GM12878 (cell line): ENCODE measurements at regions not wholly inside any gene's neighbourhood (a gene's known extent, or its start where the extent isn't known, plus 50 kb on each side); places are given as distances from the start of the nearest gene placed in this dataset.

Source experiments
- ATAC-seq: fragments of 200-7000 bp; cut with Tn5 transposase; 3 replicates; pipeline ENCODE4 v1.9.1; 2020; ENCODE audit warnings: mild to moderate bottlenecking, moderate library complexity
- BruUV-seq: library from RNA; stranded (reverse); fragments of 400-500 nt; replicated peaks from 2 replicates; lab custom pipeline; 2021; lab: Mats Ljungman, UMichigan
- CTCF ChIA-PET: fragments of 300-600 bp; sonication (Branson Sonifier 250); formaldehyde crosslinking; extraction: SDS; loops from one replicate; lab custom pipeline; 2021; ENCODE audit warnings: inconsistent platforms; lab: Yijun Ruan, JAX
- POLR2A ChIA-PET: fragments of 350-600 bp; formaldehyde crosslinking; extraction: SDS; loops from one replicate; lab custom pipeline; 2021; ENCODE audit warnings: inconsistent platforms; lab: Charles Lee
- RAD21 ChIA-PET: fragments of 300-600 bp; sonication (Branson Sonifier 250); formaldehyde crosslinking; loops from one replicate; lab custom pipeline; 2023; ENCODE audit warnings: antibody characterized with exemption; ENCODE audit not compliant: unreplicated experiment; lab: Charles Lee
- SMC1A ChIA-PET: fragments of 300-600 bp; sonication (Branson Sonifier 250); formaldehyde crosslinking; loops from one replicate; lab custom pipeline; 2023; ENCODE audit not compliant: unreplicated experiment, uncharacterized antibody; lab: Charles Lee
- DNase-seq: peaks from one replicate; pipeline ENCODE4 v3.0.0-alpha.2; 2011; ENCODE audit warnings: low read depth, low spot score
- FAIRE-seq: peaks from 3 replicates; lab custom pipeline; 2011; peaks lifted over from hg19 to GRCh38; lab: Jason Lieb, UNC
- H2AFZ ChIP-seq: 2 replicates; pipeline ENCODE4 v1.6.0; 2011; ENCODE audit warnings: low read depth, low read length, control low read depth; ENCODE audit not compliant: control insufficient read depth
- H3K27ac ChIP-seq: 2 replicates; pipeline ENCODE4 v1.5.1; 2011; ENCODE audit warnings: control low read depth; ENCODE audit not compliant: control insufficient read depth, insufficient read depth
- H3K27me3 ChIP-seq, 2 experiments: replicated peaks in 1 of 2; 2 replicates each; pipeline versions ENCODE4 v1.6.0 to v1.6.1; 2011; ENCODE audit warnings: low read length in 1 of 2; ENCODE audit not compliant: control insufficient read depth in 2 of 2, insufficient read depth in 2 of 2
- H3K36me3 ChIP-seq, 2 experiments: 2 replicates each; pipeline ENCODE4 v1.5.1; 2011; ENCODE audit warnings: low read length in 1 of 2; ENCODE audit not compliant: control insufficient read depth in 2 of 2, insufficient read depth in 2 of 2
- H3K4me1 ChIP-seq: 2 replicates; pipeline ENCODE4 v1.6.1; 2011; ENCODE audit warnings: mild to moderate bottlenecking, low read length, moderate library complexity, mixed read lengths; ENCODE audit not compliant: control insufficient read depth, insufficient read depth
- H3K4me2 ChIP-seq: 2 replicates; pipeline ENCODE4 v1.6.0; 2011; ENCODE audit warnings: control low read depth; ENCODE audit not compliant: control insufficient read depth, insufficient read depth
- H3K4me3 ChIP-seq: fragments of 200-600 bp; sonication (generic); 2 replicates; pipeline ENCODE4 v1.5.1; 2016
- H3K79me2 ChIP-seq: 2 replicates; pipeline ENCODE4 v1.6.0; 2011; ENCODE audit warnings: low read length; ENCODE audit not compliant: control insufficient read depth, insufficient read depth
- H3K9ac ChIP-seq: 2 replicates; pipeline ENCODE4 v1.8.0; 2011; ENCODE audit warnings: low read length, control low read depth, mixed read lengths; ENCODE audit not compliant: control insufficient read depth, insufficient read depth
- H3K9me3 ChIP-seq: replicated peaks from 3 replicates; pipeline ENCODE4 v1.5.1; 2011; ENCODE audit warnings: mild to moderate bottlenecking, low read length; ENCODE audit not compliant: control insufficient read depth, insufficient read depth
- H4K20me1 ChIP-seq: 2 replicates; pipeline ENCODE4 v1.6.0; 2011; ENCODE audit not compliant: control insufficient read depth, insufficient read depth
- IRF4 ChIP-seq: IDR thresholded peaks from 2 replicates; pipeline ENCODE4 v1.6.1; 2011; ENCODE audit warnings: low read depth, low read length
- KAT2A ChIP-seq: conservative IDR thresholded peaks from 2 replicates; pipeline ENCODE4 v1.6.1; 2011; ENCODE audit warnings: low read depth, low read length; ENCODE audit not compliant: control insufficient read depth
- MTA2 ChIP-seq: fragments of 450-650 bp; IDR thresholded peaks from 2 replicates; pipeline ENCODE4 v1.6.1; 2016; ENCODE audit warnings: low read depth, mild to moderate bottlenecking, moderate library complexity
- MYC ChIP-seq: IDR thresholded peaks from 2 replicates; pipeline ENCODE4 v1.6.1; 2011; ENCODE audit warnings: mild to moderate bottlenecking, low read length, moderate library complexity, inconsistent platforms; ENCODE audit not compliant: insufficient read depth, insufficient replicate concordance, insufficient read length, severe bottlenecking
- SMAD1 ChIP-seq: fragments of 450-650 bp; IDR thresholded peaks from 2 replicates; pipeline ENCODE4 v1.6.1; 2018; ENCODE audit warnings: mild to moderate bottlenecking, low read depth; ENCODE audit not compliant: partially characterized antibody
- ZBTB33 ChIP-seq: fragments of 450-650 bp; IDR thresholded peaks from 2 replicates; pipeline ENCODE4 v1.6.1; 2017; ENCODE audit warnings: mild to moderate bottlenecking
- WGBS: methylation state at CpG from one replicate; pipeline ENCODE4 v1.1.6; 2016; ENCODE audit warnings: low lambda C conversion rate; ENCODE audit not compliant: insufficient replicate concordance, insufficient coverage; ENCODE audit errors: missing lambda C conversion rate; 5-methylcytosine and 5-hydroxymethylcytosine counted together
- in situ Hi-C: fragments of 300-500 bp; cut with MboI; formaldehyde crosslinking; loops from 9 replicates; pipeline ENCODE4 v1.14.3; 2018; ENCODE audit warnings: mixed read lengths
- intact Hi-C: fragments of 100-400 bp; cut with micrococcal nuclease; formaldehyde crosslinking; loops from one replicate; pipeline ENCODE4 v1.14.2; 2022; ENCODE audit not compliant: unreplicated experiment

GRCh38 chrX:63561425-63561824 lies 210.3 kb upstream of the SPIN4 start:
- no peak for TF ChIP-seq ZBTB33
- no peak for TF ChIP-seq MTA2
- TF ChIP-seq SMAD1, result no peak
- no peak for TF ChIP-seq MYC
- TF ChIP-seq IRF4, result no peak
- TF ChIP-seq KAT2A, result no peak
- DNase-seq (no peak), FAIRE-seq (no peak), ATAC-seq (no peak; the same call in 2 of the 3 replicates)
- Histone ChIP-seq H4K20me1 (no peaks in the 10 kb centered on the region), H3K36me3 (no peaks in the 10 kb centered on the region), H3K4me1 (no peaks in the 10 kb centered on the region), H3K4me3 (peak overlapping the region; percentile 77), H3K79me2 (peaks cover 5% of the 10 kb centered on the region), H3K9me3 (no peaks in the 10 kb centered on the region), H3K9ac (no peak overlapping the region), H3K4me2 (peak overlapping the region; percentile 49), H2AFZ (peak overlapping the region; percentile 45), H3K27me3 (no peaks in the 10 kb centered on the region), H3K27ac (no peak overlapping the region)
- BruUV-seq, result no TSS peak
- POLR2A ChIA-PET, result no interaction called here
- CTCF ChIA-PET, result no interaction called here
- in situ Hi-C loops (no loop called here), intact Hi-C loops (loop anchor here (2.0 kb wide), 1 partner anchor 211 kb away; the partner anchor contains the start of gene SPIN4)
- SMC1A ChIA-PET, result no interaction called here
- WGBS, result 15% methylated on average over 6 of the region's 6 CpGs
- RAD21 ChIA-PET, result interaction anchor here (1.0 kb wide), 1 partner anchor 192 kb away, joined by 3 read pairs; no protein-coding TSS in a partner anchor
